ENCODE measurements at regions not wholly inside any gene's neighbourhood (a gene's known extent, or its start where the extent isn't known, plus 50 kb on each side); places are given as distances from the start of the nearest gene placed in this dataset.

GRCh38 chr4:32261196-32261595 lies 1541.0 kb downstream of the PCDH7 start:
- intact Hi-C loops (cut with DNase I; ENCODE audit: low total_unique reads), result no loop called here
- H3K27me3 ChIP-seq, result no peaks in the 10 kb centered on the region
- H3K4me3 ChIP-seq, result no peak overlapping the region
- no peak overlapping the region for H3K27ac ChIP-seq
- in situ Hi-C loops (cut with MboI; ENCODE audit: low sequenced_read_pairs in 4 of 4), result no loop called here
- no peaks in the 10 kb centered on the region for H3K36me3 ChIP-seq
- no peak for ATAC-seq
- no peaks in the 10 kb centered on the region for H3K4me1 ChIP-seq
- no peak for DNase-seq
- H3K9me3 ChIP-seq, result no peaks in the 10 kb centered on the region
- TF ChIP-seq CTCF (IDR thresholded peaks at IDR 0.05 in 4 of 5, conservative IDR thresholded peaks at IDR 0.05 in 1 of 5), result no peak
- no peak for TF ChIP-seq POLR2A (IDR thresholded peaks at IDR 0.05)

- no peaks in the 10 kb centered on the region for H3K4me1 ChIP-seq
- no peaks in the 10 kb centered on the region for H3K9me3 ChIP-seq
- DNase-seq, result no peak
- H3K36me3 ChIP-seq, result no peaks in the 10 kb centered on the region
- no peaks in the 10 kb centered on the region for H3K27me3 ChIP-seq
- H3K4me3 ChIP-seq, result no peak overlapping the region
- in situ Hi-C loops (cut with MboI; ENCODE audit: low sequenced_read_pairs in 4 of 4), result no loop called here
- no peak overlapping the region for H3K27ac ChIP-seq
- intact Hi-C loops (cut with DNase I; ENCODE audit: low total_unique reads), result no loop called here
- TF ChIP-seq CTCF (IDR thresholded peaks at IDR 0.05 in 4 of 5, conservative IDR thresholded peaks at IDR 0.05 in 1 of 5) (no peak), POLR2A (IDR thresholded peaks at IDR 0.05) (no peak)
- ATAC-seq, result no peak
Observed at GRCh38 chr4:32268863-32269262, 1548.7 kb downstream of the PCDH7 start.

- DNase-seq (no peak), ATAC-seq (no peak)
- TF ChIP-seq POLR2A (IDR thresholded peaks at IDR 0.05), result no peak
- no peaks in the 10 kb centered on the region for H3K36me3 ChIP-seq
- no peaks in the 10 kb centered on the region for H3K27me3 ChIP-seq
- in situ Hi-C loops (cut with MboI; ENCODE audit: low sequenced_read_pairs in 4 of 4), result no loop called here
- no peaks in the 10 kb centered on the region for H3K9me3 ChIP-seq
- intact Hi-C loops (cut with DNase I; ENCODE audit: low total_unique reads), result no loop called here
- no peak overlapping the region for H3K4me3 ChIP-seq
- H3K4me1 ChIP-seq, result no peaks in the 10 kb centered on the region
- H3K27ac ChIP-seq, result no peak overlapping the region
Observed at GRCh38 chr4:32290102-32290501, 1569.9 kb downstream of the PCDH7 start.

GRCh38 chr4:32318926-32319325 lies 1598.8 kb downstream of the PCDH7 start:
- TF ChIP-seq CTCF (IDR thresholded peaks at IDR 0.05 in 4 of 5, conservative IDR thresholded peaks at IDR 0.05 in 1 of 5) (no peak), POLR2A (IDR thresholded peaks at IDR 0.05) (no peak)
- Histone ChIP-seq H3K4me3 (no peak overlapping the region), H3K4me1 (no peaks in the 10 kb centered on the region), H3K36me3 (no peaks in the 10 kb centered on the region), H3K27ac (no peak overlapping the region), H3K27me3 (no peaks in the 10 kb centered on the region), H3K9me3 (no peaks in the 10 kb centered on the region)
- in situ Hi-C loops (cut with MboI; ENCODE audit: low sequenced_read_pairs in 4 of 4), result no loop called here
- intact Hi-C loops (cut with DNase I; ENCODE audit: low total_unique reads), result no loop called here
- DNase-seq (no peak), ATAC-seq (no peak)

- no peaks in the 10 kb centered on the region for H3K36me3 ChIP-seq
- H3K4me1 ChIP-seq, result no peaks in the 10 kb centered on the region
- H3K4me3 ChIP-seq, result no peak overlapping the region
- TF ChIP-seq CTCF (IDR thresholded peaks at IDR 0.05 in 4 of 5, conservative IDR thresholded peaks at IDR 0.05 in 1 of 5) (no peak), POLR2A (IDR thresholded peaks at IDR 0.05) (no peak)
- H3K9me3 ChIP-seq, result no peaks in the 10 kb centered on the region
- in situ Hi-C loops (cut with MboI; ENCODE audit: low sequenced_read_pairs in 4 of 4) (no loop called here), intact Hi-C loops (cut with DNase I; ENCODE audit: low total_unique reads) (no loop called here)
- no peak for ATAC-seq
- H3K27me3 ChIP-seq, result no peaks in the 10 kb centered on the region
- no peak overlapping the region for H3K27ac ChIP-seq
- DNase-seq, result no peak
Observed at GRCh38 chr4:32321421-32321820, 1601.3 kb downstream of the PCDH7 start.
